IMR-90 (cell line): ENCODE measurements at regions not wholly inside any gene's neighbourhood (a gene's known extent, or its start where the extent isn't known, plus 50 kb on each side); places are given as distances from the start of the nearest gene placed in this dataset.

Experiments
- ATAC-seq: fragments of 200-7000 bp; cut with Tn5 transposase; 2 replicates; pipeline ENCODE4 v1.9.1; 2020; ENCODE audit warnings: low read depth, mild to moderate bottlenecking, moderate library complexity
- BruUV-seq: library from RNA; stranded (reverse); fragments of 400-500 nt; replicated peaks from 2 replicates; lab custom pipeline; 2021; lab: Mats Ljungman, UMichigan
- CTCF ChIA-PET: fragments of 300-600 bp; formaldehyde crosslinking; extraction: SDS; loops from one replicate; lab custom pipeline; 2021; ENCODE audit warnings: antibody characterized with exemption; lab: Yijun Ruan, JAX
- POLR2A ChIA-PET: fragments of 300-600 bp; sonication (Branson Sonifier 250); formaldehyde crosslinking; loops from one replicate; lab custom pipeline; 2022; ENCODE audit warnings: antibody characterized with exemption; ENCODE audit not compliant: unreplicated experiment; lab: Charles Lee
- DNase-seq: peaks from one replicate; pipeline ENCODE4 v3.0.0; 2013
- H2AFZ ChIP-seq: replicated peaks from 2 replicates; pipeline ENCODE3; 2013; ENCODE audit warnings: low read length, mild to moderate bottlenecking; ENCODE audit not compliant: poor library complexity
- H2AK5ac ChIP-seq: 2 replicates; pipeline ENCODE4 v1.6.1; 2013; ENCODE audit warnings: low read depth, low read length, inconsistent platforms
- H2AK9ac ChIP-seq: replicated peaks from 2 replicates; pipeline ENCODE3; 2013; ENCODE audit warnings: mild to moderate bottlenecking, low read depth, low read length, moderate library complexity; ENCODE audit not compliant: poor library complexity
- H2BK120ac ChIP-seq: 2 replicates; pipeline ENCODE4 v1.6.1; 2013; ENCODE audit warnings: low read depth, low read length, inconsistent platforms
- H2BK15ac ChIP-seq: 3 replicates; pipeline ENCODE4 v1.6.1; 2013; ENCODE audit warnings: low read depth, low read length, inconsistent platforms
- H2BK20ac ChIP-seq: 2 replicates; pipeline ENCODE4 v1.6.1; 2013; ENCODE audit warnings: low read depth, mild to moderate bottlenecking, inconsistent platforms, low read length, moderate library complexity
- H2BK5ac ChIP-seq: 2 replicates; pipeline ENCODE4 v1.6.1; 2013; ENCODE audit warnings: mild to moderate bottlenecking, low read depth, low read length, inconsistent platforms; ENCODE audit not compliant: poor library complexity, severe bottlenecking
- H3K14ac ChIP-seq: replicated peaks from 2 replicates; pipeline ENCODE4 v1.6.1; 2013; ENCODE audit warnings: low read depth, low read length, inconsistent platforms
- H3K18ac ChIP-seq: 2 replicates; pipeline ENCODE4 v1.6.1; 2013; ENCODE audit warnings: low read depth, low read length, control low read depth
- H3K23ac ChIP-seq: 2 replicates; pipeline ENCODE4 v1.6.1; 2013; ENCODE audit warnings: low read depth, low read length, inconsistent platforms
- H3K27ac ChIP-seq: 2 replicates; pipeline ENCODE4 v1.5.1; 2013; ENCODE audit warnings: mild to moderate bottlenecking, control low read depth, low read length; ENCODE audit not compliant: insufficient read depth
- H3K27me3 ChIP-seq: 2 replicates; pipeline ENCODE4 v1.6.1; 2013; ENCODE audit warnings: low read length; ENCODE audit not compliant: control insufficient read depth, insufficient read depth
- H3K36me3 ChIP-seq: 2 replicates; pipeline ENCODE4 v1.6.1; 2013; ENCODE audit warnings: low read length, mixed read lengths; ENCODE audit not compliant: control insufficient read depth, insufficient read depth
- H3K4ac ChIP-seq: 2 replicates; pipeline ENCODE4 v1.6.1; 2013; ENCODE audit warnings: low read depth, low read length, inconsistent platforms
- H3K4me1 ChIP-seq: 2 replicates; pipeline ENCODE4 v1.6.1; 2013; ENCODE audit warnings: low read length, mixed read lengths; ENCODE audit not compliant: control insufficient read depth, insufficient read depth
- H3K4me2 ChIP-seq: 2 replicates; pipeline ENCODE4 v1.6.1; 2013; ENCODE audit warnings: low read depth, mild to moderate bottlenecking, control low read depth, low read length, moderate library complexity
- H3K4me3 ChIP-seq: 2 replicates; pipeline ENCODE4 v1.5.1; 2013; ENCODE audit warnings: low read depth, mild to moderate bottlenecking, control low read depth, low read length, moderate library complexity; ENCODE audit not compliant: insufficient read depth
- H3K56ac ChIP-seq: 2 replicates; pipeline ENCODE4 v1.6.1; 2013; ENCODE audit warnings: low read length, inconsistent platforms; ENCODE audit not compliant: insufficient read depth; ENCODE audit errors: extremely low read depth
- H3K79me1 ChIP-seq, 2 experiments: 2 replicates each; pipeline ENCODE4 v1.6.1; 2013; ENCODE audit warnings: low read length in 2 of 2, inconsistent platforms in 1 of 2, low read depth in 1 of 2
- H3K9ac ChIP-seq: 2 replicates; pipeline ENCODE4 v1.6.1; 2013; ENCODE audit warnings: low read depth, low read length, control low read depth
- H3K9me1 ChIP-seq: 2 replicates; pipeline ENCODE4 v1.6.1; 2013; ENCODE audit warnings: low read length, inconsistent platforms; ENCODE audit not compliant: insufficient read depth
- H3K9me3 ChIP-seq: 2 replicates; pipeline ENCODE4 v1.6.1; 2013; ENCODE audit warnings: low read length; ENCODE audit not compliant: control insufficient read depth, insufficient read depth
- H4K20me1 ChIP-seq: 2 replicates; pipeline ENCODE4 v1.6.1; 2013; ENCODE audit warnings: low read length, inconsistent platforms; ENCODE audit not compliant: insufficient read depth
- H4K5ac ChIP-seq: 2 replicates; pipeline ENCODE4 v1.6.1; 2013; ENCODE audit warnings: mild to moderate bottlenecking, low read depth, low read length, control low read depth
- H4K8ac ChIP-seq, 2 experiments: 2 replicates each; pipeline ENCODE4 v1.6.1; 2013; ENCODE audit warnings: low read depth in 2 of 2, low read length in 2 of 2, control low read depth in 1 of 2, inconsistent platforms in 1 of 2
- H4K91ac ChIP-seq: 2 replicates; pipeline ENCODE4 v1.6.1; 2013; ENCODE audit warnings: low read depth, low read length, inconsistent platforms; ENCODE audit not compliant: insufficient read depth
- CEBPB ChIP-seq: IDR thresholded peaks from 2 replicates; pipeline ENCODE4 v1.6.1; 2012; ENCODE audit warnings: low read depth, low read length, improper control_type of control experiment
- MAFK ChIP-seq: IDR thresholded peaks from 2 replicates; pipeline ENCODE4 v1.6.1; 2012; ENCODE audit warnings: low read depth, low read length, improper control_type of control experiment
- NFE2L2 ChIP-seq: fragments of 150-350 bp; IDR thresholded peaks from 2 replicates; pipeline ENCODE4 v1.6.1; 2016; ENCODE audit warnings: low read depth, mild to moderate bottlenecking, low read length
- POLR2A ChIP-seq: IDR thresholded peaks from 2 replicates; pipeline ENCODE4 v1.6.1; 2012; ENCODE audit warnings: mild to moderate bottlenecking, low read depth, low read length
- RAD21 ChIP-seq: IDR thresholded peaks from 2 replicates; pipeline ENCODE4 v1.6.1; 2012; ENCODE audit warnings: low read length, improper control_type of control experiment
- WGBS, 2 experiments: methylation state at CpG; one replicate each; pipeline versions ENCODE4 v1.1.5 to v1.1.7; 2013; ENCODE audit warnings: missing lambda C conversion rate in 2 of 2; ENCODE audit not compliant: insufficient read length in 1 of 2; ENCODE audit errors: extremely low coverage in 2 of 2; 5-methylcytosine and 5-hydroxymethylcytosine counted together
- dilution Hi-C: fragments of 300-500 bp; cut with HindIII; formaldehyde crosslinking; loops from one replicate; pipeline ENCODE4 v1.14.3; 2018; ENCODE audit warnings: low sequenced_read_pairs; ENCODE audit not compliant: unreplicated experiment
- in situ Hi-C: fragments of 300-500 bp; cut with MboI; formaldehyde crosslinking; loops from 3 replicates; pipeline ENCODE4 v1.14.3; 2019; ENCODE audit warnings: low sequenced_read_pairs, inconsistent platforms, mixed read lengths
- intact Hi-C: fragments of 100-400 bp; cut with micrococcal nuclease; formaldehyde crosslinking; loops from 2 replicates; pipeline ENCODE4 v1.10.0; 2022
- TF ChIP-seq, protein P1 (sequence below): fragments of 150-350 bp; IDR thresholded peaks from 2 replicates; pipeline ENCODE4 v1.6.1; 2017; ENCODE audit warnings: mild to moderate bottlenecking, antibody characterized with exemption, low read length, low read depth
- TF ChIP-seq, protein P2 (sequence below): fragments of 150-350 bp; IDR thresholded peaks from 2 replicates; pipeline ENCODE4 v1.6.1; 2016; ENCODE audit warnings: low read depth, mild to moderate bottlenecking, low read length, moderate library complexity, borderline replicate concordance

DNA sequence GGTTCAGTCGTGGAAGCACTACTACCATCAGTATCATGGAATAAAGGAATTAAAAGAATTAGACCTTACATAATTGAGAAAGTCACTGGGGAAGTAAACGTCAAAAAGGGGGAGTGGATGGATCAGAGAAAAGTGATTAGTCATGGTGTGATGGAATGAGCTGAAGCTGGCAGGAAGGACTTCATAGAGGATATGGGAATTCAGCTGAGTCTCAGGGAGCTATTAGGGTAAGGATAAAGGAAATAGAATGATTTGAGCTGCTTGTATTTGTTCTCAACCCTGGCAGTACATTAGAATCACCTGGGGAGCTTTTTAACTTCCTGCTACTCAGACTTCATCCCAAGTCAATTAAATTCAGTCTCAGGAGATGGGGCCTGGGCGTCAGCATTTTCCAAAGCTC lies 53.4 kb upstream of the SETBP1 start:
- H2AFZ ChIP-seq: no peak overlapping the region

More for the DNA sequence above, 53.4 kb upstream of the SETBP1 start:
- Histone ChIP-seq H3K9ac (no peak overlapping the region), H3K79me1 (no peaks in the 10 kb centered on the region), H3K9me1 (no peaks in the 10 kb centered on the region), H3K23ac (no peak overlapping the region), H2BK120ac (no peak overlapping the region), H2BK15ac (no peak overlapping the region), H4K8ac (no peak overlapping the region), H4K5ac (no peak overlapping the region), H3K18ac (no peak overlapping the region), H2BK5ac (no peak overlapping the region), H4K91ac (no peak overlapping the region), H3K9me3 (no peaks in the 10 kb centered on the region), H3K4me1 (no peaks in the 10 kb centered on the region), H2BK20ac (no peak overlapping the region), H3K4ac (no peak overlapping the region), H4K20me1 (no peaks in the 10 kb centered on the region), H3K4me3 (no peak overlapping the region), H3K27me3 (no peaks in the 10 kb centered on the region; the same call in 1 of the 2 replicates), H2AK5ac (no peak overlapping the region), H3K27ac (no peak overlapping the region), H3K56ac (no peak overlapping the region), H3K36me3 (no peaks in the 10 kb centered on the region), H2AK9ac (no peak overlapping the region), H3K14ac (no peak overlapping the region), H3K4me2 (no peak overlapping the region)
- CTCF ChIA-PET: no interaction called here
- dilution Hi-C loops: no loop called here
- WGBS, 2 experiments: no CpG with 5 or more reads among the region's 3 CpGs
- TF ChIP-seq POLR2A (no peak), MAFK (no peak), NFE2L2 (peak; percentile 56; the same call in 1 of the 2 replicates), RAD21 (no peak), CEBPB (no peak)
- TF ChIP-seq, protein P1, sequence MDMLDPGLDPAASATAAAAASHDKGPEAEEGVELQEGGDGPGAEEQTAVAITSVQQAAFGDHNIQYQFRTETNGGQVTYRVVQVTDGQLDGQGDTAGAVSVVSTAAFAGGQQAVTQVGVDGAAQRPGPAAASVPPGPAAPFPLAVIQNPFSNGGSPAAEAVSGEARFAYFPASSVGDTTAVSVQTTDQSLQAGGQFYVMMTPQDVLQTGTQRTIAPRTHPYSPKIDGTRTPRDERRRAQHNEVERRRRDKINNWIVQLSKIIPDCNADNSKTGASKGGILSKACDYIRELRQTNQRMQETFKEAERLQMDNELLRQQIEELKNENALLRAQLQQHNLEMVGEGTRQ: no peak
- TF ChIP-seq, protein P2, sequence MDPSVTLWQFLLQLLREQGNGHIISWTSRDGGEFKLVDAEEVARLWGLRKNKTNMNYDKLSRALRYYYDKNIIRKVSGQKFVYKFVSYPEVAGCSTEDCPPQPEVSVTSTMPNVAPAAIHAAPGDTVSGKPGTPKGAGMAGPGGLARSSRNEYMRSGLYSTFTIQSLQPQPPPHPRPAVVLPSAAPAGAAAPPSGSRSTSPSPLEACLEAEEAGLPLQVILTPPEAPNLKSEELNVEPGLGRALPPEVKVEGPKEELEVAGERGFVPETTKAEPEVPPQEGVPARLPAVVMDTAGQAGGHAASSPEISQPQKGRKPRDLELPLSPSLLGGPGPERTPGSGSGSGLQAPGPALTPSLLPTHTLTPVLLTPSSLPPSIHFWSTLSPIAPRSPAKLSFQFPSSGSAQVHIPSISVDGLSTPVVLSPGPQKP: no peak
- intact Hi-C loops: no loop called here
- POLR2A ChIA-PET: no interaction called here
- DNase-seq (peak; percentile 1), ATAC-seq (no peak)
- in situ Hi-C loops: no loop called here
- BruUV-seq: no TSS peak
